ENCODE measurements at regions not wholly inside any gene's neighbourhood (a gene's known extent, or its start where the extent isn't known, plus 50 kb on each side); places are given as distances from the start of the nearest gene placed in this dataset.

DNA sequence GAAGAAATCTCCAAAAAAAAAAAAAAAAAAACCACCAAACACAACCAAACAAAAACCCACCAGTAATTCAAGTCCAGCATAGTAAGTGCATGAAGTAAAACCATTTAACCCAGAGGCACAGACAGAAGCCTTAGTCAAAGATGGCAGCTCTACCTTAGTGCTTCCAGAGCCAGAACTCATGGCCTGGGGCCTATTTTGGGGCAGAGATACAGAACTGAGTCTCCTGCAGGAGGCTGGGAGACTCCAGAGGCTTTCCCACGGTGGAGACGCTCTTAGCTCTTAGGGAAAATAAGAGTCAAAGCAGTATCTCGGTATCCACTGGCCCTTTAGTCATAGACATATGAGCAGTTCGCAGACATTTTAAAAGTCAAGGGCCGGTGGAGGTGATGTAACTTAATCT, 129.5 kb downstream of the GPX5 start:
- no peak for DNase-seq (ENCODE audit: low spot score)
- no peak for TF ChIP-seq CTCF (IDR thresholded peaks at IDR 0.05)
- no peak for ATAC-seq (ENCODE audit: low FRiP score)

DNA sequence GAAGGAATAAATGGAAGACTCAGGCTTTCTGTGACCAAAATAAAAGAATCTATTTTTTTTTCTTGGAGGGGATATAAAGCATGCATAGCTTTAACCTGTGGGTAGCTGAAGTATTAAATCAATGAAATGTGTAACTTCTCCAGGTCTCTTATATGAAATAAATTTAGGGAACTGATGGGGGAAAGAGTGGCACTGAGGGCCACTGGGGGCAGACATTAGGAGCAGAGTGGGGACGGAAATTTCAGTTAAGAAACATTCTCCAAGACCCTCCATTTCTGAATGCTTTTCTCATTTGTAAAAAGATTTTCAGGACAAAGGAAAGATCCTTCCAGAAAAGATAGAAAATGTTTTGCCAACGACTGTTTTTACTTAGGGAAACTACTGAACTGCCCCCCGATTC, 131.0 kb downstream of the GPX5 start:
- ATAC-seq (ENCODE audit: low FRiP score) (no peak), DNase-seq (ENCODE audit: low spot score) (no peak)
- TF ChIP-seq CTCF (IDR thresholded peaks at IDR 0.05): no peak

- no peak for TF ChIP-seq CTCF (IDR thresholded peaks at IDR 0.05)
- DNase-seq (ENCODE audit: low spot score) (no peak), ATAC-seq (ENCODE audit: low FRiP score) (peak; percentile 28)
Measured at GRCh38 chr6:28657381-28657768, 131.7 kb downstream of the GPX5 start.

DNA sequence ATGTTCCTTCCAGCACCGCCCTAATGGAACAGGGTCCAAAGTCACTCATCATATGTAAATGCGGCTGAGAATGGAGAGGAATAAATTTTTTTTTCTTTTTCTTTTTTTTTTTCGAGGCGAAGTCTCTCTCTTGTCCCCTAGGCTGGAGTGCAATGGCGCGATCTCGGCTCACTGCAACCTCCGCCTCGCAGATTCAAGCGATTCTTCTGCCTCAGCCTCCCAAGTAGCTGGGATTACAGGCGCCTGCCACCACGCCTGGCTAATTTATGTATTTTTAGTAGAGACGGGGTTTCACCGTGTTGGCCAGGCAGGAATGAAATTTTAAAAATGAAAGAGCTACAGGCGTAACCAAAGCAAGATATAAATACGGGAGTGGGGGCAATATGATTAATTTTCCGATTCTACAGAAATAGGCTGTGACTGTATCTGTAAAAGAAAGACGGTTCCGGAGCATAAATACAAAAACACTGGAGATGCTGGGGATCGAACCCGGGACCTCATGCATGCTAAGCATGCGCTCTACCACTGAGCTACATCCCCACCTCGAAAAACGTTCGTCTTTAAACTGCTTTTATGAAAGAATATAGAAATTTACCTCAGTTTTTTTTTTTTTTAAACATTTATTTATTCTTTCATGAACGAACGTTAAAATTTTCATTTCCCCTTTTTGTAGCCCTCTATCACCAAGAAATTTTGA, 132.2 kb downstream of the GPX5 start:
- DNase-seq (ENCODE audit: low spot score): peak; percentile 44
- peak; percentile 88 for ATAC-seq (ENCODE audit: low FRiP score)
- no peak for TF ChIP-seq CTCF (IDR thresholded peaks at IDR 0.05)

DNA sequence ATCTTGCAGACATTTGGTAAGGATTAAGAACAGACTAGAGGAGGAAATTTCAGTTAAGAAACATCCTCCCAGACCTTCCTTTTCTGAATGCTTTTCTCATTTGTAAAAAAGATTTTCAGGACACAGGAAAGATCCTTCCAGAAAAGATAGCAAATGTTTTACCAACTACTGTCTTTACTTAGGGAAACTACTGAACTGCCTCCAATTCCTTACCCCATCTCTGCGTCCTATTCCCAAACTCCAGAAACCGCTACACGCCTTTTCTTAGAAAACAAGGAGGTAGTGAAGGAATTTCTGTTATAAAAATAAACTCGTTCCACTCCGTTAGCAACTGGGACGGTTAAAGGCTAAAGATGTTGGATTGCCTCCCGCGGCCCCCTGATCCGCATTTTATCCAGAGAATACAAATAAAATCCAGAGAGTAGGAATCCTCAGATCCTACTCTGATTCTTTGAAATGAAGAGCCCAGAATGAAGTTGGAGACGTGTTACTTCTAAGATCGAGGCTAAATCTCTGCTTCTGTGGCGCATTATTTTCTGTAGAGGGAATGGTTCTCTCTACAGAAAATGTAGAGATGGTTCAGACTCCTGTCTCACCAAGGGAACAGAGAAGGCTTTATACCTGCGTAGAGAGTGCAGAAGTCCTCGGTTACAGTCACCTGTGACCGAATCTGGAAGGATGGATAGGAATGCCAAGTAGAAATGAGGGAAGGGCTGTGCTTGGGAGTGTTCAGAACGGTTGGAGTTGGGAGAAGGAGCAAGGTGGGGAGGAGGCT, 133.0 kb downstream of the GPX5 start:
- peak; percentile 14 for ATAC-seq (ENCODE audit: low FRiP score)
- no peak for TF ChIP-seq CTCF (IDR thresholded peaks at IDR 0.05)
- no peak for DNase-seq (ENCODE audit: low spot score)

DNA sequence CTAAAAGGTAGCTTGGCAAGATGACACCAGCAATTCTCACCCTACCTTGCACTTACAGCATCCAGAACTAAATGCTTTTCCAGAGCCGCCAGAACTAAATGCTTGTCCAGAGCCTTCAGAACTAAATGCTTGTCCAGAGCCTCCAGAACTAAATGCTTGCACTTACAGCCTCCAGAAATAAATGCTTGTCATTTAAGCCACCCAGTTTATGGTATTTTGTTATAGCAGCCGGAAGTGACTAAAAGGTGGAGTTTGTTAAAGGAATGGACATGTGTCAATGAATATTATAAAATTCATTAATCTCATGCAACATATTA, 133.5 kb downstream of the GPX5 start:
- ATAC-seq (ENCODE audit: low FRiP score): no peak
- TF ChIP-seq CTCF (IDR thresholded peaks at IDR 0.05): no peak

More for the DNA sequence above, 133.5 kb downstream of the GPX5 start:
- DNase-seq (ENCODE audit: low spot score): no peak
